ENCODE measurements at regions not wholly inside any gene's neighbourhood (a gene's known extent, or its start where the extent isn't known, plus 50 kb on each side); places are given as distances from the start of the nearest gene placed in this dataset.
"Not testable (repeated sequence)": the region's sequence is repeated elsewhere in the genome, so short reads cannot be mapped to it uniquely, and the experiment has no call there.

DNA sequence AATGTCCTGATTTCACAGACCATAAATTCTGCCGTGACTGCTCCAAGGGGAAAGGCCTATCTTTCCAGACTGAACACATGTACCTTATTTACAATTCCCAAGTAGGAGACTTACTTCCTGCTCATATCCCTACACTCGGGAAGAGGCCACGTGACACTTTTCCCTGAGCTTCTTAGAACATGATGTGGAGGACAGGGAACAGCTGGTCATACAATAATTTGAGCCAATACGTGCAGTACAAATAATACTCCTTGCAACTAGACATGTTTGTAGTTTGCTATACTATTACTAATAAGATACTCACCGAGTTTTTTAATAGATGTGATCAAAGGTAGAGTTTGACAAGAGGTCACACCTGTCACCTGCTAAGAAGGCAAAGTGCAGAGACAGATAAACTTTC, 256.4 kb downstream of the SP3 start:
- Histone ChIP-seq H3K27me3 (ENCODE audit: control insufficient read depth, insufficient read depth, low read length, poor library complexity, severe bottlenecking) (no peaks in the 10 kb centered on the region), H3K9me3 (ENCODE audit: control insufficient read depth, low read length) (no peaks in the 10 kb centered on the region), H3K4me1 (ENCODE audit: control insufficient read depth, insufficient read depth, low read length) (peaks cover 14% of the 10 kb centered on the region), H3K4me3 (ENCODE audit: insufficient read depth, low read depth, low read length) (no peak overlapping the region), H3K36me3 (ENCODE audit: control insufficient read depth, insufficient read depth, low read length) (no peaks in the 10 kb centered on the region), H3K27ac (ENCODE audit: insufficient read depth, low read depth, low read length, poor library complexity, severe bottlenecking) (no peak overlapping the region)
- WGBS, 2 experiments, result 92 to 97% methylated on average over 1 to 5 of the region's 5 CpGs

DNA sequence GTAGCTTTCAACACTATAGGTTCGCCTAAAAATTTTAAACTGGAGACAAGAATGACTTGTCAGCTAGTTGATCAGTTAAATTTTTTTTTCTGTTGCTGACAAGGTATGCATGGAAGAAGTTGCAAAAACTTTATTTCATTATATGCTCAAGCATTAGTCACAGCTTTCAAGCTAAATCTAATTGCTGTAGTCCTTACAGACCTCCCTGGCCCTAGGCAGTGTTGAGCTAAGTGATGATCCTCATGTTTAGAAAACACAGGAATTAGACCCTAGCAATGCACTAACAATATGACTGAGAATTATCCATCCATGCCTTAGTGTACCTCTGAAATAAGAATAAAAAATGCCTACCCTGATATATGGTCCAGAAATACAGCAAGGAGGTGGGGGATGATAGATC, 253.4 kb downstream of the SP3 start:
- Histone ChIP-seq H3K9me3 (ENCODE audit: control insufficient read depth, low read length) (no peaks in the 10 kb centered on the region), H3K27me3 (ENCODE audit: control insufficient read depth, insufficient read depth, low read length, poor library complexity, severe bottlenecking) (no peaks in the 10 kb centered on the region)
- WGBS, 2 experiments, result 91 to 94% methylated on average over 1 of the region's 1 CpG

DNA sequence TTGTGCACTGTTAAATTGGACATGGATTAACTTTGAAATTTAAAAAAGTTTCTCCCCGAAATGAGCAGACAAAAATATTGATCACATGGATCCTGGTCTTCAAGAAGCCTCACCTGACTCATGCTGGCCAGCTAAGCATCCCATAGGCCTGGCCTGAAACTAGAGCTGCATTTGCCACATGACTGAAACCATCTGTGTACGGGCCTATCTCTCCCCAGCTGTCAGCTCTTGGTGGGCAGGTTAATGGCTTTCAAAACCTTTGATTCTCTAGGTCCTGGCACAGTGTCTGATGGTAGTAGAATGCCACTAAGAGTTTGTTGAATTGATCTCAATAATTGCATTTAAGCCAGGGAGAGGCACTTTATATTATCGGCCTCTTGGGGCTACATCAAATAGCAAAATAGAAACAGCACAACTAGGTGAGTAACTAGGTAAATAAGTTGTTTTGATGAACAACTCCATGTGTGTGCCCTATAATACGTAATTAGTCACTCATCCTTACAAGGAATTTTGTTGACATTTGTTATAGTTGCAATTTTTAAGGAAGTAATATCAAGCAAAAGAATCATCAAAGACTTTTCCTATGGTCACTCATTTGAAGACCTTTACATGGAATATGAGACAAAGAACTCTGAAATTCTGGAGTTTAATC, 251.1 kb downstream of the SP3 start:
- H3K27me3 ChIP-seq (ENCODE audit: control insufficient read depth, insufficient read depth, low read length, poor library complexity, severe bottlenecking), result no peaks in the 10 kb centered on the region
- H3K9me3 ChIP-seq (ENCODE audit: control insufficient read depth, low read length), result no peaks in the 10 kb centered on the region
- 91 to 95% methylated on average over 3 to 4 of the region's 4 CpGs for WGBS, 2 experiments
- no peaks in the 10 kb centered on the region for H3K36me3 ChIP-seq (ENCODE audit: control insufficient read depth, insufficient read depth, low read length)
- H3K27ac ChIP-seq (ENCODE audit: insufficient read depth, low read depth, low read length, poor library complexity, severe bottlenecking), result no peak overlapping the region
- no peak overlapping the region for H3K4me3 ChIP-seq (ENCODE audit: insufficient read depth, low read depth, low read length)
- H3K4me1 ChIP-seq (ENCODE audit: control insufficient read depth, insufficient read depth, low read length), result no peaks in the 10 kb centered on the region

More for the DNA sequence above, 253.4 kb downstream of the SP3 start:
- Histone ChIP-seq H3K4me3 (ENCODE audit: insufficient read depth, low read depth, low read length) (no peak overlapping the region), H3K4me1 (ENCODE audit: control insufficient read depth, insufficient read depth, low read length) (no peaks in the 10 kb centered on the region), H3K36me3 (ENCODE audit: control insufficient read depth, insufficient read depth, low read length) (no peaks in the 10 kb centered on the region), H3K27ac (ENCODE audit: insufficient read depth, low read depth, low read length, poor library complexity, severe bottlenecking) (no peak overlapping the region)

DNA sequence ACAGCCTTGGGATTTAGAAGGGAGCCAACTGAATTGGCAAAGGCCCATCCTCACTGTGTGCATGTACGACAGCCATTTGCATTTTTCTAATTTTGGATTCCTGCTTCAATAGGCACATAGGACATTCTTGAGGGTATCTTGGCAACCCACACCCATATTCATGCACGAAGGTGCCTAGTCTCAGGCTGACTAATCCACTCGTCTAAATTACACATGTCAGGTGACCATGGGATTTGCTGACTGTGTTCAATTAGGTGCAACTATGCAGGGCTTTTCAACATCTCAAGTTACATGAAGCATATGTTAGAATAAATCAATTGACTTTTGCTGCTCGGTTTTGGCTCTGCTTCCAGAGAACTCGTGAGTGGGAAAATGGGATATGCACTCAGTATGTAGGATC, 249.7 kb downstream of the SP3 start:
- Histone ChIP-seq H3K4me1 (ENCODE audit: control insufficient read depth, insufficient read depth, low read length) (no peaks in the 10 kb centered on the region), H3K9me3 (ENCODE audit: control insufficient read depth, low read length) (no peaks in the 10 kb centered on the region), H3K4me3 (ENCODE audit: insufficient read depth, low read depth, low read length) (no peak overlapping the region), H3K36me3 (ENCODE audit: control insufficient read depth, insufficient read depth, low read length) (no peaks in the 10 kb centered on the region), H3K27ac (ENCODE audit: insufficient read depth, low read depth, low read length, poor library complexity, severe bottlenecking) (no peak overlapping the region), H3K27me3 (ENCODE audit: control insufficient read depth, insufficient read depth, low read length, poor library complexity, severe bottlenecking) (no peaks in the 10 kb centered on the region)
- WGBS, 2 experiments, result 89 to 95% methylated on average over 5 of the region's 5 CpGs

DNA sequence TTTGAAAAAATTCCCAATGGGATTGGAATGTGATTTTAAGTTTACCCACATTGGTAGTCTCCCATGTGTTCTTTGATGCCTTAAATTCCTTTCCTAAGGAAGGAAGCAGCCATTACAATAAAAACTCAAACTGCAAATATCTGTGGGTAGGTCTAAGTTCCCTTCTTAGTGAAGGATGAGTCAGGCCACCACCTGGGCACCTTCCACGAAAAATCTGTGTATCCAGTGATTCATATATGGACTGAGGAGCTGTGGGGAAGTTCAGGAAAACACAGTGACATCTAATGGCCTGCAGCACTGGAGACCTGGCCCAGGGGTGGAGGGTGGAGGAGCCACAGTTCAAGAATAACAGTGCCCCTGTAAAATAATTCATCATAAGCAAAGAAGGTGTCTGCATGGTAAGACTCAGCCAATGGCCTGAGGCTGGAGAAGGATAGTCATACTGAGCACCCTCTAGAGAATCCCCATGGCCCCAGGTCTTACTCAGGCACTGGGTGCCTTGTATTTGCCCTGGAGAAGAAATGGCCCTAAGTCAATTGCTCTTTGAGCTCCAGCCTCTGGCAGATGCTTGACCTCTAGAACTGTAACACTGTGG, 248.6 kb downstream of the SP3 start:
- 92% methylated on average over 1 of the region's 1 CpG for WGBS, 2 experiments
- H3K27ac ChIP-seq (ENCODE audit: insufficient read depth, low read depth, low read length, poor library complexity, severe bottlenecking), result no peak overlapping the region
- no peak overlapping the region for H3K4me3 ChIP-seq (ENCODE audit: insufficient read depth, low read depth, low read length)
- no peaks in the 10 kb centered on the region for H3K36me3 ChIP-seq (ENCODE audit: control insufficient read depth, insufficient read depth, low read length)
- no peaks in the 10 kb centered on the region for H3K4me1 ChIP-seq (ENCODE audit: control insufficient read depth, insufficient read depth, low read length)
- no peaks in the 10 kb centered on the region for H3K9me3 ChIP-seq (ENCODE audit: control insufficient read depth, low read length)
- H3K27me3 ChIP-seq (ENCODE audit: control insufficient read depth, insufficient read depth, low read length, poor library complexity, severe bottlenecking), result no peaks in the 10 kb centered on the region

DNA sequence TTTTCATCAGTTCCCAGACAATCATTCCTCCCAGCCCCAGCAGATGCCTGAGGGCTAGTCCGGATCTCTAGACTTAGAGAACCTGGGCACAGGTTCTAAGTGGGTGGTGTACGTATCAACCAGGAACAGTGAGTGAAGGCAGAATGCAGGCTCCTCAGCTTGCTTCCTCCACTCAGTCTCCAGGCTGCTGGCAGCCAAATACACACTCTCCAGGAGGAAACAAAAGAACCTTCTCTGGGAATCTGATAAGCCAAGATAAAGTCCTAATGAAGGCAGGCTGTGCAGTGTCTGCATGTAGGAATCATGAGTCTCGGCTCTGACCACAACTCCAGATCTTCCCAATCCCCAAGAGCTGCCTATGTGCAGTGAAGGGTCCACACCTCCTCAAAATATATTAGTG, 245.7 kb downstream of the SP3 start:
- Histone ChIP-seq H3K27ac (ENCODE audit: insufficient read depth, low read depth, low read length, poor library complexity, severe bottlenecking) (no peak overlapping the region), H3K27me3 (ENCODE audit: control insufficient read depth, insufficient read depth, low read length, poor library complexity, severe bottlenecking) (no peaks in the 10 kb centered on the region), H3K36me3 (ENCODE audit: control insufficient read depth, insufficient read depth, low read length) (no peaks in the 10 kb centered on the region), H3K9me3 (ENCODE audit: control insufficient read depth, low read length) (no peaks in the 10 kb centered on the region), H3K4me1 (ENCODE audit: control insufficient read depth, insufficient read depth, low read length) (no peaks in the 10 kb centered on the region), H3K4me3 (ENCODE audit: insufficient read depth, low read depth, low read length) (no peak overlapping the region)
- WGBS, 2 experiments, result 92 to 95% methylated on average over 3 of the region's 3 CpGs

DNA sequence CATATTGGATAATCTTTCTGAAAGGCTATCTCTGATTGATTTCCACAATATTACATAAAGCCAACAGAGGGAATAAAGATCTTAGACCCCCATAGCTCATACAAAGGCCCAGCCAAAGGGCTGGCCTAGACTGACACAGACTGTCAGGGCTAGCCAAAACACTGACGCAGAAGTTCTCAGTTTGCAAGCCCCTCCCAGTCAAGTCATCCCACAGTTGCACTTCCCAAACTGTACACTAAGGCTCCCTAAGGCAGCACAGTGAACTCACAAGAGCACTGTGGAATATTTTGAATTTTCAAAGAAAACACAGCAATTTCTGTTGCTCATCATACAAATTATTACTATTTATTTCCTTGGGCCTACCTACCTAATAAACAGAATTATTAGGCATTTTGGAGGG, 244.9 kb downstream of the SP3 start:
- no peaks in the 10 kb centered on the region for H3K9me3 ChIP-seq (ENCODE audit: control insufficient read depth, low read length)
- H3K4me3 ChIP-seq (ENCODE audit: insufficient read depth, low read depth, low read length), result no peak overlapping the region
- no peaks in the 10 kb centered on the region for H3K4me1 ChIP-seq (ENCODE audit: control insufficient read depth, insufficient read depth, low read length)
- H3K36me3 ChIP-seq (ENCODE audit: control insufficient read depth, insufficient read depth, low read length), result no peaks in the 10 kb centered on the region
- WGBS, 2 experiments, result 75 to 84% methylated on average over 1 of the region's 1 CpG
- no peaks in the 10 kb centered on the region for H3K27me3 ChIP-seq (ENCODE audit: control insufficient read depth, insufficient read depth, low read length, poor library complexity, severe bottlenecking)
- no peak overlapping the region for H3K27ac ChIP-seq (ENCODE audit: insufficient read depth, low read depth, low read length, poor library complexity, severe bottlenecking)

DNA sequence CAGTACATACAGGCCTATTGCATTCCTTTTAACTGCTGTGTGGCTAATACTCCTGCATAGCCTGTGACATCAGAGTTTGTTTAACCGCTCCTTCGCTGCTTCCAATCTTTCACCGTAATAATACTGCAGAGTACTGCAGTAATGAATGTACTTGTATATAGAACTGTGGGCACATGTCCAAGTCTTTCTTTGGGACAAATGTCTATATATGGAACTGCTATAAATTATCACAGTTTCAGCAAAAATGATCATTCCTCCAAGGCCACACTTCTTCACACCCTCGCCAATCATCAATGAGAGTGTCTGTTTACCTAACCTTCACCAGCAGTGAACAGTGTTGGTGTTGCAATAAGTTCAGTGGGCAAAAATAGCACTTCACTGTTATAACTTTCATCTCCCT, 230.4 kb downstream of the SP3 start:
- H3K9me3 ChIP-seq (ENCODE audit: control insufficient read depth, low read length), result no peaks in the 10 kb centered on the region
- H3K27me3 ChIP-seq (ENCODE audit: control insufficient read depth, insufficient read depth, low read length, poor library complexity, severe bottlenecking), result no peaks in the 10 kb centered on the region
- H3K27ac ChIP-seq (ENCODE audit: insufficient read depth, low read depth, low read length, poor library complexity, severe bottlenecking), result no peak overlapping the region
- no peak overlapping the region for H3K4me3 ChIP-seq (ENCODE audit: insufficient read depth, low read depth, low read length)
- no peaks in the 10 kb centered on the region for H3K36me3 ChIP-seq (ENCODE audit: control insufficient read depth, insufficient read depth, low read length)
- no peaks in the 10 kb centered on the region for H3K4me1 ChIP-seq (ENCODE audit: control insufficient read depth, insufficient read depth, low read length)
- 94 to 97% methylated on average over 4 of the region's 4 CpGs for WGBS, 2 experiments

DNA sequence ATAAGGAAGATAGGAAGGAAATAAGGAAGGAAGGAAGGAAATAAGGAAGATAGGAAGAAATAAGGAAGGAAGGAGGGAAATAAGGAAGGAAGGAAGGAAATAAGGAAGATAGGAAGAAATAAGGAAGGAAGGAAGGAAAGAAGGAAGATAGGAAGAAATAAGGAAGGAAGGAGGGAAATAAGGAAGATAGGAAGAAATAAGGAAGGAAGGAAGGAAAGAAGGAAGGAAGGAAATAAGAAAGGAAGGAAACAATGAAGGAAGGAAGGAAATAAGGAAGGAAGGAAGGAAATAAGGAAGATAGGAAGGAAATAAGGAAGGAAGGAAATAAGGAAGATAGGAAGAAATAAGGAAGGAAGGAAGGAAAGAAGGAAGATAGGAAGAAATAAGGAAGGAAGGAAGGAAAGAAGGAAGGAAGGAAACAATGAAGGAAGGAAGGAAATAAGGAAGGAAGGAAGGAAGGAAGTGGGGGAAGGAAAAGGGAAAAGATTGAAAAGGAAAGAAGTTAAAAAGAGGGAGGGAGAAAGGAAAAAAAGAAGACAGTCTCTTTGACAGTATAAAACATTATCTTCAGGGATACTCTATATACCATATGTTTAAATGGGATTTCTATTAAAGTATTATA, 227.1 kb downstream of the SP3 start:
- H3K4me3 ChIP-seq (ENCODE audit: insufficient read depth, low read depth, low read length); H3K36me3 ChIP-seq (ENCODE audit: control insufficient read depth, insufficient read depth, low read length); H3K27ac ChIP-seq (ENCODE audit: insufficient read depth, low read depth, low read length, poor library complexity, severe bottlenecking); H3K4me1 ChIP-seq (ENCODE audit: control insufficient read depth, insufficient read depth, low read length); H3K27me3 ChIP-seq (ENCODE audit: control insufficient read depth, insufficient read depth, low read length, poor library complexity, severe bottlenecking); H3K9me3 ChIP-seq (ENCODE audit: control insufficient read depth, low read length): not testable (repeated sequence)

DNA sequence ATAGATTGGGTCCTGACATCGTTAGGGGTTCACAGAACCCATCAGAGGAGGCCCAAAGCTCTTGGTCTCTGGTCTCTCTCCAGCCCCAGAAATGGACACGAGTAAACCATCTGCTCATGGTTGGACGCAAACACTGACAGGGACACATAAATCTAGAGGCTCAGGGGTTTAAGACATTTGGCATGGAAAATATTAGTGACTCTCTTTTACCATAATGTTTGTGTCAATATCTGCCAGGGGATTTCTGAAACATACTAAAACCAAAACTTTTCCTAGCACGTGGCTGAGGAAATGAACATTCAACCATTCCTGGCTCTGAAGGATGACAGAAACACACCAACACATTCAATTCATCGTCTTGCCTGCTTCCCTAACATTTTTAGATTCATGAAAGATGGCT, 226.2 kb downstream of the SP3 start:
- 89 to 95% methylated on average over 5 of the region's 5 CpGs for WGBS, 2 experiments
- Histone ChIP-seq H3K27me3 (ENCODE audit: control insufficient read depth, insufficient read depth, low read length, poor library complexity, severe bottlenecking) (no peaks in the 10 kb centered on the region), H3K4me3 (ENCODE audit: insufficient read depth, low read depth, low read length) (no peak overlapping the region), H3K27ac (ENCODE audit: insufficient read depth, low read depth, low read length, poor library complexity, severe bottlenecking) (no peak overlapping the region), H3K9me3 (ENCODE audit: control insufficient read depth, low read length) (no peaks in the 10 kb centered on the region), H3K4me1 (ENCODE audit: control insufficient read depth, insufficient read depth, low read length) (no peaks in the 10 kb centered on the region), H3K36me3 (ENCODE audit: control insufficient read depth, insufficient read depth, low read length) (no peaks in the 10 kb centered on the region)
